ENCODE measurements at regions not wholly inside any gene's neighbourhood (a gene's known extent, or its start where the extent isn't known, plus 50 kb on each side); places are given as distances from the start of the nearest gene placed in this dataset.

GRCh38 chr11:122226810-122227379, 110.9 kb upstream of the BLID start:
- Histone ChIP-seq H3K27me3 (ENCODE audit: control insufficient read depth in 4 of 4, insufficient read depth in 4 of 4, low read length in 3 of 4) (no peaks in the 10 kb centered on the region), H3K36me3 (ENCODE audit: control insufficient read depth in 4 of 4, insufficient read depth in 3 of 4, low read depth in 1 of 4, low read length in 3 of 4) (no peaks in the 10 kb centered on the region), H3K9ac (ENCODE audit: low read depth in 1 of 2, low read length in 2 of 2) (no peak overlapping the region), H3K4me3 (ENCODE audit: low read depth in 1 of 3, low read length in 3 of 3) (no peak overlapping the region), H3K9me3 (ENCODE audit: control insufficient read depth in 4 of 4, low read length in 3 of 4) (no peaks in the 10 kb centered on the region), H3K27ac (ENCODE audit: low read depth in 1 of 2, low read length in 2 of 2) (no peak overlapping the region), H3K4me1 (ENCODE audit: control insufficient read depth in 4 of 4, insufficient read depth in 4 of 4, low read length in 3 of 4) (no peaks in the 10 kb centered on the region)
- 86% methylated on average over 4 of the region's 4 CpGs for WGBS
- no peak for DNase-seq (ENCODE audit: low spot score)
- TF ChIP-seq TAF1 (conservative IDR thresholded peaks at IDR 0.05) (no peak), HNF4A (conservative IDR thresholded peaks at IDR 0.05) (no peak), JUND (IDR thresholded peaks at IDR 0.05) (no peak), ZBTB33 (IDR thresholded peaks at IDR 0.05) (no peak)

- Histone ChIP-seq H3K27ac (ENCODE audit: low read depth in 1 of 2, low read length in 2 of 2) (no peak overlapping the region), H3K9ac (ENCODE audit: low read depth in 1 of 2, low read length in 2 of 2) (no peak overlapping the region), H3K4me1 (ENCODE audit: control insufficient read depth in 4 of 4, insufficient read depth in 4 of 4, low read length in 3 of 4) (no peaks in the 10 kb centered on the region), H3K4me3 (ENCODE audit: low read depth in 1 of 3, low read length in 3 of 3) (no peak overlapping the region), H3K9me3 (ENCODE audit: control insufficient read depth in 4 of 4, low read length in 3 of 4) (no peaks in the 10 kb centered on the region), H3K27me3 (ENCODE audit: control insufficient read depth in 4 of 4, insufficient read depth in 4 of 4, low read length in 3 of 4) (no peaks in the 10 kb centered on the region), H3K36me3 (ENCODE audit: control insufficient read depth in 4 of 4, insufficient read depth in 3 of 4, low read depth in 1 of 4, low read length in 3 of 4) (no peaks in the 10 kb centered on the region)
- no peak for DNase-seq (ENCODE audit: low spot score)
- TF ChIP-seq HNF4A (conservative IDR thresholded peaks at IDR 0.05) (no peak), FOXA1 (IDR thresholded peaks at IDR 0.05) (no peak), TAF1 (conservative IDR thresholded peaks at IDR 0.05) (no peak), RAD21 (IDR thresholded peaks at IDR 0.05) (no peak), GABPA (IDR thresholded peaks at IDR 0.05 in 1 of 2, conservative IDR thresholded peaks at IDR 0.05 in 1 of 2) (no peak), ATF3 (IDR thresholded peaks at IDR 0.05) (no peak), SP1 (IDR thresholded peaks at IDR 0.05) (no peak), CTCF (IDR thresholded peaks at IDR 0.05; ENCODE audit: low read depth, low read length, missing input control) (no peak), ZBTB33 (IDR thresholded peaks at IDR 0.05) (no peak), HNF4G (IDR thresholded peaks at IDR 0.05) (no peak), NR2F2 (IDR thresholded peaks at IDR 0.05) (no peak), JUND (IDR thresholded peaks at IDR 0.05) (no peak), MAX (IDR thresholded peaks at IDR 0.05) (no peak), RXRA (IDR thresholded peaks at IDR 0.05) (no peak), FOXA2 (IDR thresholded peaks at IDR 0.05) (no peak), YY1 (IDR thresholded peaks at IDR 0.05) (no peak), EGR1 (IDR thresholded peaks at IDR 0.05; ENCODE audit: low read depth in 2 of 2) (no peak), REST (IDR thresholded peaks at IDR 0.05) (no peak)
- 94% methylated on average over 2 of the region's 2 CpGs for WGBS
Measured at GRCh38 chr11:122224867-122225266, 108.9 kb upstream of the BLID start.
